CD4-positive, alpha-beta T cell treated with Interferon alpha-2 for 1 hour (primary cell): ENCODE measurements at regions not wholly inside any gene's neighbourhood (a gene's known extent, or its start where the extent isn't known, plus 50 kb on each side); places are given as distances from the start of the nearest gene placed in this dataset.
"Not testable (repeated sequence)": the region's sequence is repeated elsewhere in the genome, so short reads cannot be mapped to it uniquely, and the experiment has no call there.

ENCODE experiments used
- DNase-seq, 2 donors: peaks; one replicate each; pipeline ENCODE4 v3.0.0-alpha.2; 2020 to 2022

GRCh38 chr6:140276719-140277118, 902.3 kb upstream of the CITED2 start:
- DNase-seq = no peak

GRCh38 chr6:140276133-140276532, 901.7 kb upstream of the CITED2 start:
- DNase-seq = no peak

GRCh38 chr6:140275725-140276124, 901.3 kb upstream of the CITED2 start:
- DNase-seq = no peak

- DNase-seq = no peak
These were observed 900.1 kb upstream of the CITED2 start for GRCh38 chr6:140274548-140274947.

- DNase-seq = no peak
These were observed 897.4 kb upstream of the CITED2 start for GRCh38 chr6:140271759-140272377.

GRCh38 chr6:140269591-140270165, 895.2 kb upstream of the CITED2 start:
- no peak for DNase-seq

GRCh38 chr6:140264431-140264830, 890.0 kb upstream of the CITED2 start:
- DNase-seq = no peak

GRCh38 chr6:140258302-140258701, 883.9 kb upstream of the CITED2 start:
- not testable (repeated sequence) for DNase-seq

- DNase-seq = no peak
These were observed 881.8 kb upstream of the CITED2 start for GRCh38 chr6:140256248-140256647.

- no peak for DNase-seq
These were observed 878.6 kb upstream of the CITED2 start for GRCh38 chr6:140253096-140253495.

GRCh38 chr6:140252099-140252498, 877.7 kb upstream of the CITED2 start:
- DNase-seq = no peak

- DNase-seq = no peak
These were observed 871.0 kb upstream of the CITED2 start for GRCh38 chr6:140245296-140246040.

GRCh38 chr6:140237251-140237650, 862.8 kb upstream of the CITED2 start:
- no peak for DNase-seq

- no peak for DNase-seq
These were observed 862.3 kb upstream of the CITED2 start for GRCh38 chr6:140236732-140237131.

- no peak for DNase-seq
These were observed 855.8 kb upstream of the CITED2 start for GRCh38 chr6:140230282-140230681.

- DNase-seq = no peak
These were observed 854.0 kb upstream of the CITED2 start for GRCh38 chr6:140228491-140228890.

- DNase-seq = no peak
These were observed 852.2 kb upstream of the CITED2 start for GRCh38 chr6:140226637-140227036.

- no peak for DNase-seq
These were observed 851.4 kb upstream of the CITED2 start for GRCh38 chr6:140225701-140226436.

GRCh38 chr6:140217283-140217682, 842.8 kb upstream of the CITED2 start:
- DNase-seq = no peak

- DNase-seq = no peak
These were observed 835.3 kb upstream of the CITED2 start for GRCh38 chr6:140209775-140210174.

GRCh38 chr6:140208286-140208685, 833.8 kb upstream of the CITED2 start:
- DNase-seq = no peak

GRCh38 chr6:140205795-140206593, 831.5 kb upstream of the CITED2 start:
- DNase-seq = no peak

- no peak for DNase-seq
These were observed 829.7 kb upstream of the CITED2 start for GRCh38 chr6:140204154-140204553.
